ENCODE measurements at regions not wholly inside any gene's neighbourhood (a gene's known extent, or its start where the extent isn't known, plus 50 kb on each side); places are given as distances from the start of the nearest gene placed in this dataset.

DNA sequence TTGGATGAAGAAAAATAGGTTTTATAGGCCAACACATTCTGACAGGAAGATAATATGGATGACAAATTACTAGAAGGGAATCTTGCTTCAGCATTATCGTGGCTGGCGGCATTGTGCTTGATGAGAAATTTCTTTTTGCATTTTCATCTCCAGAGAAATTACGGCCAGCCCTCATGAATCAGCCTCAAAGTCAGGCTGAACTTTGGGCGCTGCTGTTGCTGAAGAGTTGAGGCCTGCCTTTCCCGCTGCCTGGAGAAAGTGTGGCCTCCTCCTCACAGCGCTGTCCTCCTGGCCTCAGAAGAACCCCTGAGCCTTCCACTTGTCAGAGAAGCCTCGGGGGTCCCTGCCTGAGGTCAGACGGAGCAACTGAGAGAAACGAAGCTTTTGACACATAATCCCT, 272.4 kb upstream of the KCNIP4 start:
- no peak for DNase-seq (ENCODE audit: low read depth in 2 of 2)

DNA sequence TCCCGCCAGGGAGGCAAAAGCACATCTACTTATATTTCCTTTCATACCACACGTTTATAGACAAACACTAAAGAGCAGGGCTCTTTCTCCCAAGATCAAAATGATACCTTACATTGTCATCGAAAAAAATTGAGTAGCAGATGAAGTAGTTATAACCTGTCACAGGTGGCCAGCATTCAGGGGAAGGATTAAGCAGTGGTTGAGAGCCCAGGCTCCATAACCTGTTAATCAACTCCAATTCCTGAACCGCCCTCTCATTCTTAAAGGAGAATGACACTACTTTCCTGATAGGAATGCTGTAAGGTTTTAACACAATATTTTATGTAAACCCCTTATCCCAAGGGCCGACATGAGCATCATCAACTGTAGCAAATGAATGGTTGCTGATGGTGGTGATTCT, 268.9 kb upstream of the KCNIP4 start:
- no peak for DNase-seq (ENCODE audit: low read depth in 2 of 2)

DNA sequence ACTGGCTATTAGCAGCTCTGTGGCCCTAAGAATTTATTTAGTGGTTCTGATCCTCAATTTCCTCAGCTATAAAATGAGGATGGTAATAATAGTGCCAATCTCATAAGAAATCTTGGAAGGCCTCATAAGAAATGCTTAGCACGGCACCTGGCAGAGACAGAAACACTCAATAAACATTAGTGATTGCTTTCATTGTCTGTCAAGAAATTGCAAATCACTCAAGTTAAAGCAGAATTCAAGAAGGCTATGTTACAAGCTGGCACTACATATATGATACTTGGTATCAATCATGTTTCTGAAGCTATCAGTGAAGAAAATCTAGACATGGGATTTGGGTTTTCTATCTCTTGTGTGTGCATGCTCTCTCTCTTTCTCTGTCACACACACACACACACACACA, 267.7 kb upstream of the KCNIP4 start:
- DNase-seq (ENCODE audit: low read depth in 2 of 2) = no peak

DNA sequence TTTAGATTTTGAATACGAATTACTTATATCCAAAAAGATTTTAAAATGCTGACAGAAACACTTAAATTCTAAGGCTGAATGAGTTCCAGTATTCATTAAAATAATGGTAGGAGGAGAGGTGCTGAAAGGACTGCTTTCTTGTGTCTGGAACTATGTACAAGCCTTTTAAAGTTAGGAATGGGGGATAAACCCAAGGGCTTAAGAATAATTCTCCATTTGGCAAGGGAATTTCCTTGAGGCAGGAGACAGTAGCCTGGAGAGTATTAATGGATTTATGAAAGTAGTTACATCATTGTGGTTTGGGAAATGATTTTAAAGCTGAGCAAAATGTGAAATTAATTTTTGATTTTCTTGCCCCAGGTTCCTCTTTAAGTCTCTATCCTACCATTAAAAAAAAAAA, 266.5 kb upstream of the KCNIP4 start:
- DNase-seq (ENCODE audit: low read depth in 2 of 2) = no peak

DNA sequence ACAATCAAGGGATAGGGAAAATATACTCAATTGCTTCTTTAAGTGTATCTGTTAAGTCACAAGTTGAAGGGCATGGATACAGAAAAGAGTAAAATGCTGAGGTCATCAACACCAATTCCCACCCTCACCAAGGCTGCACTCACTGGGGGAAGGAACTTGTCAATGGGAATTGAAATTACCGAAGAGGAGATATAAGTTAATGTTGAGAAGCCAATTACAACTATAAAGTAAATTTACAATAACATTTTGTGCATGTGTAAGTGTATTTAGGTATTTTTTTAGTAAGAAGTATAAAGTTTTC, 255.1 kb upstream of the KCNIP4 start:
- DNase-seq (ENCODE audit: low read depth in 2 of 2) = no peak

DNA sequence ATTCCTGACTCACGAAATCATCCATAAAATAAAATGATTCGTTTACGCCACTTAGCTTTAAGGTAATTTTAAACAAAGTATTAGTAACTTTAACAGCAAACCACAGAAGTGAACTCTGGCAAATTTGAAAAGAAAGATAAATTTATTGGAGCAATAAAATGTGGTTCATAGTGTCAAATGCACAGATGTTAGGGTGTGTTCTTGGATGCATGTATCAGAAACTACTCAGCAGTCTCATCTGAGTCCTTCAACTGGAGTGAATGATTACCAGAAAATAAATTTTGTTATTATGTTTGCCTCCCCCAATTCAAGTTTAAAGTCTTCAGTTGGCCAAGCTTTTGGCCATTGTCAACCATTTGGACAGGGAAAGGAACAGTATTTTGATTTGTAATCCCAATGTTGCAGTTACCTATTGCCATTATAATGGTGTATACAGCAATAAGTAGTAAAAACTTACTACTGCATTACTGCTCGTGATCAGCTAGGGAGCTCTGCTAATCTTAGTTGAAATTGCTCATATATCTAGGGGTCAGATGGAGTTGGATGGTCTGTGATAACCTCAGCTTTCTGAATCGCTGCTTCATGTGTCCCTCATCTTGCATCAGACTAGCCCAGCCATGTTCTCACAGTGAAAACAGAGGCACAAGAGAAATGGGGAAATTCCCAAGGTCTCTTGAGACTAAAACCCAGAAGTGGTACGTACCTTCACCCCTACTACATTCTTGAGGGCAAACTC, 254.6 kb upstream of the KCNIP4 start:
- DNase-seq (ENCODE audit: low read depth in 2 of 2) = no peak

DNA sequence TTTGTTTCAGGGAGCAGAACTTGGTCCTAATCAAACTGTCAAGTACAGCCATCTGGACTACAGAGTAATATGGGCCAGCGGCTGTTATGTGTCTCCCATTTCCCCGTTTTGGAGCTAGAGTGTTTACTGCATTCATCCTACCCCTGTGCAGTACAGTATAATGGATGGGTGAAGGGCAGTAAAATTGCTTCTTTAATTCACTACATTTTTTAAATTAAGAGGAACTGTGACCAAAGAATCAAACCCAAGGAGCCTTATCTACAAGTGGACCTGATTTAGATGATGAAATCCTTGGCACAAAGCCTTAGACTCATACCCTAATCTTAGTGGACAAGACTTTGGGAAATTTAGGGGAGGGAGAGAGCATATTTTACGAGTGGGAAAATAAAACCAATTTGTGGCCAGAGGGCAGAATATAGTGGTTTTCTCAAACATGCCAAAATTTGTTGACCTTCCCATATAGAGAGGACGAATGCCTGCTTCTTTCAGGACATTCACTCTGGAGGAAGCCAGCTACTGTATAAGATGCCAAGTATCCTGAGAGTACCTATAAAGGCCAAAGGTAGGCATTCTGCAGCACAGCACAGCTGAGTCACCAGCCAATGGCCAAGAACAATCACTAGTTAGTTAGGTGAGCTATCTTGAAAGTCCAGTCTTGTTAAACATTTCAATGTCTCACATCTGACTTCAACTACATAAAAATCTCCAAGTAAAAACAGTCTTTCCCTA, 253.8 kb upstream of the KCNIP4 start:
- DNase-seq (ENCODE audit: low read depth in 2 of 2) = no peak

DNA sequence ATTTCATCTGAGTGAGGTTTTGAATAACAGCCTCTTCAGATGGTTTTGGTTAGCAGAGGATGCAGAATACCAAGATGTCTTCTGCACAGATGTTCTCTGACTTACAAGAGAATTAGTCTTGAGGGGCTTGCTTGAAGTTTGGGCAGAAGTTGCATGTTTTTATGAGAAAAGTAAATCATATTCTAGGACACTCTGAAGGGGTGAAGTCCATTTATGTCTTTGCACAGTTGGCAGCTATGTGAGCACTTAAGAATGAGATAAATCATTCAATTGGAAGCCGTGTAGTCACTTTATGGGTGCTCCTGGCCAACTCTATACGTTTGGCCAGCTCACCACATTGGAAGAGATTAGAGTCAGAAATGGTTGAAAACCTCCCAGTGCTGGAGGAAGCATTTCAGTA, 252.7 kb upstream of the KCNIP4 start:
- DNase-seq (ENCODE audit: low read depth in 2 of 2) = no peak

DNA sequence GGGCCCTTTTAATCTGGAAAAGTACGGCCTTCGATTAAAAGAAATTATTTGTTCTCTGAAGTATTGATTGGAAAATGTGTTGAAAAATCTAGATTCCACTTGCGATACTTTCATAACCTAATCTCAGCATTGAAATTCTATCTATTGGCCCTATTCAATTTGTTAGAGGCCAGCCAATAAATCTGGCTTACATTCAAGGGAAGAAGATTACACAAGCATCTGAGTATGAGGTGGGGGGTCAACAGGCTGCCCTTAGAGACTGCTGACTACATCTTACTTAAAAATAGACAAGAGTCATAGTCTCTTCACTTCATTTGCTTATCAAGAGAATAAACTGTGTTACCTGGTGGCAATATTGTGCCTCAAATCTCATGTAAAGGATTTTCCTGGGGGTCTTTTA, 248.0 kb upstream of the KCNIP4 start:
- no peak for DNase-seq (ENCODE audit: low read depth in 2 of 2)

DNA sequence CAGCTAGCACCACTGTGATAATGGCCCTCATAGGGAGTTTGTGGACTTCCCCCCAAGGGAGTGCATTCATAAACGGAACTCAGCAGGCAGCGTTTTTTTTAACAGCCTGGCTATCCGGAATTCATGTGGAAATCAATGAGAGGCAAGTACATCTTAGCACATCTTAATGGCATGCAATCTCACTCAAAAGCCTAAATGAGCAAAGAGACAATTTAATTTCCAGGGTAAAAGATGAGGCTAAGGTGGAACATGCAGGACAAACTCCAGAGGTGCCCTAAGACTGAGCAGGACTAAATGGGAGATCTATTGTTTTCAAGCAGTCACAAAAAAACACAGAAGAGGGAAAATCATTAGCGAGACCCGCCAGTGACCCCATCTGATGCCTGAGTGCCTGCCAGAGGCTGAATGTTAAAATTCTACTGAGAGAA, 243.5 kb upstream of the KCNIP4 start:
- no peak for DNase-seq (ENCODE audit: low read depth in 2 of 2)

DNA sequence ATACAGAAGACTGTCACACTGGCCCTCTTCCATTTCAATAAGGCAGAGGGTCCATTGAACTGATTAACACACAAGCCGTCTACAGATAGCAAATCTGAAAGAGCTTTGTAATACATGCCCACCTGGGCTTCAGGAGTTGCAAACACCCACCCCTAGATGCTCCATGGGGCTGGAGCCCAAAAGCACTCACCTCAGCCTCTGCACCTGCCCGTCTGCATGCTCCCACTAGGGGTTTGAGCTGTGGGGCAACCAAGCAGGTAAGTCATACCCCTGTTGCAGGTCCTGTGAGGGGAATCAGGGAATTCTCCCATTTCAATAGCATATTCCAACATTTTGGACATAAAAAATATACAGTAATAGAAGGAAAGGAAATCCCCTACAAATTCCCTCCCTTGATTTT, 243.0 kb upstream of the KCNIP4 start:
- no peak for DNase-seq (ENCODE audit: low read depth in 2 of 2)

DNA sequence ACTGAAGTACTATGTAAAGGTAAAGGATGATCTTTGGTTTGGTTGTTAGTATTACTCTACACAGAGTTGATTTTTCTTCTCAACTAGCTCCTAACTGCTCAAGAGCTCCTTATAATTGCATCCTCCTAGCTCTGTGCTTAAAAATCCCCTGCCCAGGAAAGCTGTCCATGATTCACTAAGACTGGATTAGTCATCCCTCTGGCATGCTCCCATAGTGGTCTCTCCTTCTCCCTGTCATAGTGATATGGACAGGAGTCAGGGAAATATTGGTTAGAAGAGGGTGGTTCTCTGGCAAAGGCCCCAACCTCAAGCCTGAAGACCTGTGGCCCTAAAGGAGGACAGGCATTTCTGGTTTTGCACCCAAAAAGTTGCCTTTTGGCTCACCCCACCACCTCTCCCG, 242.3 kb upstream of the KCNIP4 start:
- peak; percentile 71 to 76 for DNase-seq (ENCODE audit: low read depth in 2 of 2)

DNA sequence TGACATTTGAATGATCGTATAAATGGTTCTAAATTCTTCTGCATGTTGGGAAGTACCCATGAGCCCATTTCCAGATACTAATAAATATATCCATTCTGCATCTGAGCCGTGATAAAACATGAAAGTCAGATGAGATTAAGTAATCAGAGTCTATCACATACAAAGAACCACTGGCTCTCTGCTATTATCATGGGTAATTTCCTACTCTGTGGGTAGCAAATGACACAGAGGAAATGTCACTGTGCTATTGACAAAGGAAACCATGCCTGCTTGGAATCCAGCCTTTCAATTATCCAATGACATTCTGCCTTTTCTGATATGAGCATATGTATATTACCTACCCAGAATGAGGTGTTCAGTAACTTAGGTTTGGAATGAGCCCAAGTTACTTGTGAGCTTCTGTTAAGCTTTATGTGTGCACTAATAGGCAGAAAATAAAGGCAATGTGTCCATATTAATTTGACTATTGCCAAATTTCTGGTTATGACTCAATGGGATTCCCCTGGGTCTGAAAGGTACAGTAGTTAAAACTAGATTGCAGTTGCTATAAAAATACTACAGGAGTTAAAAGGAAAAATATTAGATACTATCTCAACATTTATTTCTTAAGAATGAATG, 238.7 kb upstream of the KCNIP4 start:
- no peak for DNase-seq (ENCODE audit: low read depth in 2 of 2)

DNA sequence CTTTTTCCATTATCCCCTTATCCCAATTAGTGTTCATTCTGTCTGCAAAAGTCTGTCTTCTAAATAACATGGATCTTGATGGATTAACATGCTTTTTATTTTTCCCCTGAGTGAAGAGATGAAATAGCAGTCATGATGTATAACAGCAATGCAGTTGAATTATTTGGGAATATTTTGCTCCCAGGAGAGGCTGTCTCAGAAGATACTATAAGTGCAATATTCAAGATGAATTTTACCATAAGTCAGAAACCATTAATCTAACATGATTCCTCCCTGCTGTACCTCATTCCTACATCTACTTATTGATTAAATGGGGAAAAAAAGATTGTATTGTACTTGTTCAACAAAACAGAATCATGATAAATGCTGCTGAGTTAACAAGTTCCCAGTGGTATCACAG, 233.2 kb upstream of the KCNIP4 start:
- DNase-seq (ENCODE audit: low read depth in 2 of 2) = no peak

DNA sequence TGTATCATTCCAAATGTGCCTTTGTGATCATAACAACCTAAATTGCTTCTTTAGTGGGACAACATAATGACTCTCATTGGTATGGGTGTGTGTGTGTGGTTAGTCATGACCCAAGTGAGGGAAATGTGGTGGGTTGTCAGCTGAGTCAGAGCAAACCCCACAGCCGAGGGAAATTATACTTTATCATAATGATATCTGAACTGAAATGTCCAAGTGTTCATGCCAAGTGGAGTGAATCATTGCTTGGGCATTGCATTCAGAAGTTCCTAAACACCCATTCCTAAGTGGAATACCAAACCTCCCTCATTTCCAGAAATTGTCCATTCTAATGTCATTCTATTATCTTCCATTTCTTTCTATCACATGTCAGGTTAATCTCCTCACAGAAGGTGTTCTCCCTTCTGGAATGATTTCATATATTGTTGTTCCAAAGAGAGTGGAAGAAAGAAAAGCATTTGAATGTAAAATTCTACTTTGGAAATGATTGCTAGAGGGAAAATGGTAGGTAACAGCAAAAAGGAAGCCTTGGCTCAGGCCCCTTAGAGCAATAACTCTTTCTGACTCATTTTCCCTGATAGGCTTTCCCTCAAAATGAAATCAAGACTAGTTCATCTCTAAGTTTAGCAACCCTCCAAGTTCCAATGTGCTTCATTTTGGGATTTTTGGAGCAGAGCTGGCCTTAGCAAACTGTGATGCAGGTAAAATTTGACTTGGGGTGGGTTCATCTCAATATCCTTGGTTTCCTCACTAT, 230.7 kb upstream of the KCNIP4 start:
- DNase-seq (ENCODE audit: low read depth in 2 of 2) = peak; percentile 65 to 69

DNA sequence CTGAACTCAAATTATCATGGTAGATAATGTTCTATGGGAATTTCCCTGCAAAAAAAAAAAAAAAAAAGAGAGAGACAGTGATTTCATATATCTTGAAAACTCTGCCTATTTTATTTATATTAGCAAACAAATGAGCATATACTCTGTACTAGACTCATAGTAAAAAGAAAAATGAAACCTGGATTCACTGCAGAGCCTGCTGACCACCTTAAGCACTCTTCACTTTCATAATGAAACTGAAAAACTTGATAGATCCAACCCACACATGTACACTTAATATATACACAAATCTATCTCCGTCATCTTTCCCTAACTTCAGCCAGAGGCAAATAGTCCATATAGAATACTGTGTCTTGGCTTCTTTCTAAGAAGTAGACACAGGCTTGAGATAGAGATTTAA, 226.1 kb upstream of the KCNIP4 start:
- no peak for DNase-seq (ENCODE audit: low read depth in 2 of 2)

DNA sequence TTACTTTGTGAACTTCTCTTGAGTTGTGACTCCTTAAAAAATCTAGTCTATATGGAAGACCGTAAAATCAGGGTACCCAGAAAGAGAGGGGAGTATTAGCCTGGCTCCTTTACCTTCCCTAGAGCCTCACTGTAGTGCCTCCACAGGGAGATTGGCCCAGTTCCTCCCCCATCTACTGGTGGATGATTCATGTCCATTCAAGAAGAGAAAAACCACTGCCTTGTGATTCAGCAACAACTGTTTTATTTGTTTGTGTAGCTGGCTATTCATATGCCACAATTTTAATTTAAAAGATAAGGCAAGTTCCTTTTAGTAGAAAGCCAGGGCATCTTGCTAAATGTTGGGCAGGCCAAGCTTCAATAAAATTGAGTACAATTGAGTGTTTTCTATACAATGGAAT, 221.8 kb upstream of the KCNIP4 start:
- no peak for DNase-seq (ENCODE audit: low read depth in 2 of 2)

DNA sequence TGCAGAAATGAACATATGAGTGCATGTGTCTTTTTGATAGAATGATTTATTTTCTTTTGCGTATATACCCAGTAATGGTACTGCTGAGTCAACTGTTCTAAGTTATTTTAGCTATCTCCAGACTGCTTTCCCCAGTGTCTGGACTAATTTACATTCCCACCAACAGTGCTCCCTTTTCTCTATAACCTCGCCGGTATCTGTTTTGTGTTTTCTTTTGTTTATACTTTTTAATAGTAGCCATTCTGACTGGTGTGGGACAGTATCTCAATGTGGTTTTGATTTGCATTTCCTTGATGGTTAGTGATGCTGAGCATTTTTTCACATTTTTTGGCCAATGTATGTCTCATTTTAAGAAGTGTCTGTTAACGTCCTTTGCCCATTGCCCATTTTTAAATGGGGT, 218.6 kb upstream of the KCNIP4 start:
- no peak for DNase-seq (ENCODE audit: low read depth in 2 of 2)

DNA sequence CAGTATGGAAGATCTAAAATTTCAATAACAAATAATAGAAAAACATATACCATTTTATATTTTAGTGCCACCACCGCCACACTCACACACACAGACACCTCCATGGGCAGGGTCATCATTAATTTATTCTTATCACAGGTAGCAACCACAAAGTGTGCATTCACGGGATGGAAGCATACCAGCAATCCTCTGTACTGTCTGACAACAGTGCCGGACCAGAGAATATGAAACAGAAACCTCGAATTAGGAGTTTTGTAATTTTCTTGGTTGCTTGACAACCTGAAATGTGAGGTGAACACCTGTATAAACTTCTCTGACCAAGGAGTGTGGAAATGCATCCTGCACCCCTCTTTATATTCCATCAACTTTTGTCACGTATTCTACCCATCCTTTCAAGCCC, 213.9 kb upstream of the KCNIP4 start:
- DNase-seq (ENCODE audit: low read depth in 2 of 2) = no peak

DNA sequence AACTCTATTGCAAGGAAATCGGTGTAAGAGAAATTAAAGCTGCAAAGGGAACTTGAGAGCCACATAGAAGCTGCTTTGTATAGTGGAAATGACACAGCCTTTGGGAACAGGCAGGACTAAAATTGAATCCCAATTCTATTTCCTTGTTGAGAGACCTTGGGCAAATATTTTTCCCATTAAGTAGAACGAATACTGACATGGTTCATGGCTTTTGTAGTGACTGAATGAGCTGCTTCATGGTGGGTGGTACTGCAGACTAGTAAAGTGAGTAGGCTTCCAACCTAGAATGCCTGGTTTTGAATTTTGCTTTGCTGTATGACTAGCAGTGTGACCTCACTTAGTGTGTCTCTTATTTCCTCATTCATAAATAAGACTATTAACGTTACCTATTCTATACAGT, 182.2 kb upstream of the KCNIP4 start:
- no peak for DNase-seq (ENCODE audit: low read depth in 2 of 2)

DNA sequence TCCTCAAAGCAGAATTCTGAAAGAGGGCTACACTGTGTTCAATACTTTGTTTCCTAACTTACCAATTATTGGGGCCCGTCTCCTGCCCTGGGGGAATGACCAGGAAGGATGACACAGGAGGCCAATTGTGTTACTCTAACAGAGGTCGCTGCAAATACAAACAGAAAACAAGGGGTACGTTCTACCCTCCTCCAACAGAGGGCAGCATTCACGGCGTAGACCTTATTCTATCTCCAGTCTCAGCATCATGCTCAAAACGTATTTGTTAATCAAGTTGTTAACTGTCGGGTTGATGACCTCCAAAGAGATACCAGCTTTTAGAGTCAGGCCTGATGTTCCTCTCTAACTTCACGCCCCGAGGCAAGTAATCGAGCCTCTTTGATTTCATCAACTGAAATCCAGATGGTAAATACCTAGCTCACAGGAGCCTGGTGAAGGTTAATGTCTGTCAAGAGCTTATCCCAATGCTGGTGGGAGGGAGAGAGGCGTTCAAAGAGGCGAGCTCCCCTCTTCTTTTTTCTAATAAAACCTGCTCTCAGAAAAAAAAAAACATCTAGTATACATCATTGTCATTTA, 181.0 kb upstream of the KCNIP4 start:
- DNase-seq (ENCODE audit: low read depth in 2 of 2) = no peak

DNA sequence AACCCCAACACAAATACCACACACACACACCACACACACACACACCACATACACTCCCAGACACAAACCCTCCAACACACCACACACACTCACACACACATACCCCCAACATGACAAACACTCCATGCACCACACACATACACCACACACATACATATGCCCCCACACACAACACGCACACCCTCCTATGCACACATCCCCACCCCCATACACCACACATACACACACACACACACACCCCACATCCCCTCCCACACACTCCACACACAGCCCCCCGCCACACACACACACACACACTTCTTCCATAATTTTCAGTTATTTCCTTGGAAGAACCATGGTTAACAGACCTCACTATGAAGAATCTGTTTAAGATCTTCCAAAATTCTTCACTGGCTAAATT, 173.5 kb upstream of the KCNIP4 start:
- DNase-seq (ENCODE audit: low read depth in 2 of 2) = no peak

Data from fibroblast of skin of left biceps (primary cell).